GM23338 (cell line): ENCODE measurements at regions not wholly inside any gene's neighbourhood (a gene's known extent, or its start where the extent isn't known, plus 50 kb on each side); places are given as distances from the start of the nearest gene placed in this dataset.

Experiments used
- ATAC-seq: fragments of 200-7000 bp; cut with Tn5 transposase; 3 replicates; pipeline ENCODE4 v1.9.1; 2020
- DNase-seq: peaks from one replicate; pipeline ENCODE4 v3.0.0-alpha.2; 2015; ENCODE audit warnings: low spot score
- H2AFZ ChIP-seq: fragments of 200-600 bp; sonication (generic); 2 replicates; pipeline ENCODE4 v1.8.0; 2016; ENCODE audit warnings: antibody characterized with exemption, mild to moderate bottlenecking, moderate library complexity
- H3F3A ChIP-seq: fragments of 200-600 bp; sonication (generic); replicated peaks from 2 replicates; pipeline ENCODE4 v1.8.0; 2017; ENCODE audit warnings: antibody characterized with exemption, mixed run types, low read depth
- H3K27ac ChIP-seq: fragments of 200-600 bp; sonication (generic); 2 replicates; pipeline ENCODE4 v1.6.1; 2016; ENCODE audit warnings: low read depth
- H3K27me3 ChIP-seq: fragments of 200-600 bp; sonication (generic); 2 replicates; pipeline ENCODE4 v1.8.0; 2016; ENCODE audit warnings: mild to moderate bottlenecking, mixed run types, moderate library complexity; ENCODE audit not compliant: insufficient read depth
- H3K36me3 ChIP-seq: fragments of 200-600 bp; sonication (generic); 2 replicates; pipeline ENCODE4 v1.8.0; 2016; ENCODE audit warnings: mild to moderate bottlenecking; ENCODE audit not compliant: insufficient read depth
- H3K4me1 ChIP-seq: fragments of 200-600 bp; sonication (generic); 2 replicates; pipeline ENCODE4 v1.8.0; 2016; ENCODE audit warnings: mild to moderate bottlenecking, moderate library complexity; ENCODE audit not compliant: insufficient read depth
- H3K4me2 ChIP-seq: fragments of 200-600 bp; sonication (generic); 2 replicates; pipeline ENCODE4 v1.7.1; 2017; ENCODE audit warnings: mixed run types
- H3K4me3 ChIP-seq: fragments of 200-600 bp; sonication (generic); 2 replicates; pipeline ENCODE4 v1.6.1; 2016; ENCODE audit warnings: mixed run types
- H3K79me2 ChIP-seq: fragments of 200-600 bp; sonication (generic); replicated peaks from 2 replicates; pipeline ENCODE4 v1.8.0; 2017; ENCODE audit warnings: mild to moderate bottlenecking; ENCODE audit not compliant: insufficient read depth
- H3K9me2 ChIP-seq: fragments of 200-600 bp; sonication (generic); 2 replicates; pipeline ENCODE4 v1.8.0; 2017; ENCODE audit not compliant: insufficient read depth
- H4K20me1 ChIP-seq: fragments of 200-600 bp; sonication (generic); replicated peaks from 2 replicates; pipeline ENCODE4 v1.8.0; 2017; ENCODE audit warnings: mild to moderate bottlenecking; ENCODE audit not compliant: insufficient read depth
- H3K27ac Mint-ChIP-seq: 2 replicates; pipeline ENCODE4 v1.8.0; 2020; ENCODE audit warnings: inconsistent platforms, mild to moderate bottlenecking, moderate library complexity, mixed read lengths
- H3K27me3 Mint-ChIP-seq: 3 replicates; pipeline ENCODE4 v1.8.0; 2022; ENCODE audit warnings: low read depth, mild to moderate bottlenecking, moderate library complexity, mixed read lengths, inconsistent platforms; ENCODE audit not compliant: insufficient read depth, poor library complexity
- H3K36me3 Mint-ChIP-seq: 3 replicates; pipeline ENCODE4 v1.8.0; 2021; ENCODE audit warnings: low read depth, mild to moderate bottlenecking, inconsistent platforms, moderate library complexity, mixed read lengths
- H3K4me1 Mint-ChIP-seq: 3 replicates; pipeline ENCODE4 v1.8.0; 2020; ENCODE audit warnings: mild to moderate bottlenecking, inconsistent platforms, mixed read lengths
- H3K4me3 Mint-ChIP-seq: 3 replicates; pipeline ENCODE4 v1.8.0; 2021; ENCODE audit warnings: moderate library complexity, mild to moderate bottlenecking, inconsistent platforms, mixed read lengths
- H3K9me3 Mint-ChIP-seq: 3 replicates; pipeline ENCODE4 v1.8.0; 2020; ENCODE audit warnings: moderate library complexity, mild to moderate bottlenecking, inconsistent platforms, mixed read lengths
- CREB1 ChIP-seq: fragments of 250-450 bp; sonication (Bioruptor Pico); IDR thresholded peaks from 2 replicates; pipeline ENCODE4 v1.5.0; 2020; ENCODE audit warnings: low read depth, mild to moderate bottlenecking, moderate library complexity
- EZH2phosphoT487 ChIP-seq: fragments of 200-600 bp; sonication (generic); IDR thresholded peaks from one replicate; pipeline ENCODE4 v1.8.1; 2018; ENCODE audit warnings: antibody characterized with exemption; ENCODE audit not compliant: unreplicated experiment
- JUNB ChIP-seq: IDR thresholded peaks from one replicate; pipeline ENCODE4 v1.6.1; 2016; ENCODE audit warnings: antibody characterized with exemption; ENCODE audit not compliant: unreplicated experiment
- POLR2AphosphoS5 ChIP-seq: IDR thresholded peaks from 2 replicates; pipeline ENCODE4 v1.6.1; 2016; ENCODE audit warnings: antibody characterized with exemption, low read depth
- STAT1 ChIP-seq: IDR thresholded peaks from one replicate; pipeline ENCODE4 v1.6.1; 2016; ENCODE audit warnings: antibody characterized with exemption; ENCODE audit not compliant: unreplicated experiment
- ZNF114 ChIP-seq: fragments of 250-450 bp; sonication (Bioruptor Pico); IDR thresholded peaks from 2 replicates; pipeline ENCODE4 v1.5.0; 2020; ENCODE audit warnings: mild to moderate bottlenecking, moderate library complexity
- TF ChIP-seq, protein P1 (sequence below): fragments of 250-450 bp; sonication (Bioruptor Pico); IDR thresholded peaks from 2 replicates; pipeline ENCODE4 v1.5.0; 2020; ENCODE audit warnings: mild to moderate bottlenecking, moderate library complexity
- TF ChIP-seq, protein P2 (sequence below): IDR thresholded peaks from one replicate; pipeline ENCODE4 v1.6.1; 2018; ENCODE audit warnings: antibody characterized with exemption; ENCODE audit not compliant: unreplicated experiment

DNA sequence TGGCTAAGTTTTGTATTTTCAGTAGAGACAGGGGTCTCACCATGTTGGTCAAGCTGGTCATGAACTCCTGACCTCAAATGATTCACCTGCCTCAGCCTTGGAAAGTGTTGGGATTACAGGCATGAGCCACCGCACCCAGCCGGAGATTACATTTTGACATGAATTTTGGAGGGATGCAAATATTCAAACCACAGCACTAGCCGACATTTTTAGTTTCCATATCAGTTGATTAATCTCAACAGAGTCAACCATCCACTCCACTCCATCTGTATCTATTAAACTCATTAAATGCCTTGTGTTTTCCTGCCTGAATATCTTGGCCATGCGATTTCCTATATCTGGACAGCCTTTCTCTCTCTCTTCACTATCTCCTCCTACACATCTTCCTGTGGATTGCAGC is 64.1 kb upstream of the PDGFRA start (continued):
- TF ChIP-seq ZNF114 (CRISPR knock-in tag) (no peak), JUNB (no peak), STAT1 (no peak), CREB1 (CRISPR knock-in tag) (no peak), POLR2AphosphoS5 (no peak)
- TF ChIP-seq, protein P1, sequence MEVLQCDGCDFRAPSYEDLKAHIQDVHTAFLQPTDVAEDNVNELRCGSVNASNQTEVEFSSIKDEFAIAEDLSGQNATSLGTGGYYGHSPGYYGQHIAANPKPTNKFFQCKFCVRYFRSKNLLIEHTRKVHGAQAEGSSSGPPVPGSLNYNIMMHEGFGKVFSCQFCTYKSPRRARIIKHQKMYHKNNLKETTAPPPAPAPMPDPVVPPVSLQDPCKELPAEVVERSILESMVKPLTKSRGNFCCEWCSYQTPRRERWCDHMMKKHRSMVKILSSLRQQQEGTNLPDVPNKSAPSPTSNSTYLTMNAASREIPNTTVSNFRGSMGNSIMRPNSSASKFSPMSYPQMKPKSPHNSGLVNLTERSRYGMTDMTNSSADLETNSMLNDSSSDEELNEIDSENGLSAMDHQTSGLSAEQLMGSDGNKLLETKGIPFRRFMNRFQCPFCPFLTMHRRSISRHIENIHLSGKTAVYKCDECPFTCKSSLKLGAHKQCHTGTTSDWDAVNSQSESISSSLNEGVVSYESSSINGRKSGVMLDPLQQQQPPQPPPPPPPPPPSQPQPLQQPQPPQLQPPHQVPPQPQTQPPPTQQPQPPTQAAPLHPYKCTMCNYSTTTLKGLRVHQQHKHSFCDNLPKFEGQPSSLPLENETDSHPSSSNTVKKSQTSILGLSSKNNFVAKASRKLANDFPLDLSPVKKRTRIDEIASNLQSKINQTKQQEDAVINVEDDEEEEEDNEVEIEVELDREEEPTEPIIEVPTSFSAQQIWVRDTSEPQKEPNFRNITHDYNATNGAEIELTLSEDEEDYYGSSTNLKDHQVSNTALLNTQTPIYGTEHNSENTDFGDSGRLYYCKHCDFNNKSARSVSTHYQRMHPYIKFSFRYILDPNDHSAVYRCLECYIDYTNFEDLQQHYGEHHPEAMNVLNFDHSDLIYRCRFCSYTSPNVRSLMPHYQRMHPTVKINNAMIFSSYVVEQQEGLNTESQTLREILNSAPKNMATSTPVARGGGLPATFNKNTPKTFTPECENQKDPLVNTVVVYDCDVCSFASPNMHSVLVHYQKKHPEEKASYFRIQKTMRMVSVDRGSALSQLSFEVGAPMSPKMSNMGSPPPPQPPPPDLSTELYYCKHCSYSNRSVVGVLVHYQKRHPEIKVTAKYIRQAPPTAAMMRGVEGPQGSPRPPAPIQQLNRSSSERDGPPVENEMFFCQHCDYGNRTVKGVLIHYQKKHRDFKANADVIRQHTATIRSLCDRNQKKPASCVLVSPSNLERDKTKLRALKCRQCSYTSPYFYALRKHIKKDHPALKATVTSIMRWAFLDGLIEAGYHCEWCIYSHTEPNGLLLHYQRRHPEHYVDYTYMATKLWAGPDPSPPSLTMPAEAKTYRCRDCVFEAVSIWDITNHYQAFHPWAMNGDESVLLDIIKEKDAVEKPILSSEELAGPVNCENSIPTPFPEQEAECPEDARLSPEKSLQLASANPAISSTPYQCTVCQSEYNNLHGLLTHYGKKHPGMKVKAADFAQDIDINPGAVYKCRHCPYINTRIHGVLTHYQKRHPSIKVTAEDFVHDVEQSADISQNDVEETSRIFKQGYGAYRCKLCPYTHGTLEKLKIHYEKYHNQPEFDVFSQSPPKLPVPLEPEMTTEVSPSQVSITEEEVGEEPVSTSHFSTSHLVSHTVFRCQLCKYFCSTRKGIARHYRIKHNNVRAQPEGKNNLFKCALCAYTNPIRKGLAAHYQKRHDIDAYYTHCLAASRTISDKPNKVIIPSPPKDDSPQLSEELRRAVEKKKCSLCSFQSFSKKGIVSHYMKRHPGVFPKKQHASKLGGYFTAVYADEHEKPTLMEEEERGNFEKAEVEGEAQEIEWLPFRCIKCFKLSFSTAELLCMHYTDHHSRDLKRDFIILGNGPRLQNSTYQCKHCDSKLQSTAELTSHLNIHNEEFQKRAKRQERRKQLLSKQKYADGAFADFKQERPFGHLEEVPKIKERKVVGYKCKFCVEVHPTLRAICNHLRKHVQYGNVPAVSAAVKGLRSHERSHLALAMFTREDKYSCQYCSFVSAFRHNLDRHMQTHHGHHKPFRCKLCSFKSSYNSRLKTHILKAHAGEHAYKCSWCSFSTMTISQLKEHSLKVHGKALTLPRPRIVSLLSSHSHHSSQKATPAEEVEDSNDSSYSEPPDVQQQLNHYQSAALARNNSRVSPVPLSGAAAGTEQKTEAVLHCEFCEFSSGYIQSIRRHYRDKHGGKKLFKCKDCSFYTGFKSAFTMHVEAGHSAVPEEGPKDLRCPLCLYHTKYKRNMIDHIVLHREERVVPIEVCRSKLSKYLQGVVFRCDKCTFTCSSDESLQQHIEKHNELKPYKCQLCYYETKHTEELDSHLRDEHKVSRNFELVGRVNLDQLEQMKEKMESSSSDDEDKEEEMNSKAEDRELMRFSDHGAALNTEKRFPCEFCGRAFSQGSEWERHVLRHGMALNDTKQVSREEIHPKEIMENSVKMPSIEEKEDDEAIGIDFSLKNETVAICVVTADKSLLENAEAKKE (CRISPR knock-in tag): no peak

DNA sequence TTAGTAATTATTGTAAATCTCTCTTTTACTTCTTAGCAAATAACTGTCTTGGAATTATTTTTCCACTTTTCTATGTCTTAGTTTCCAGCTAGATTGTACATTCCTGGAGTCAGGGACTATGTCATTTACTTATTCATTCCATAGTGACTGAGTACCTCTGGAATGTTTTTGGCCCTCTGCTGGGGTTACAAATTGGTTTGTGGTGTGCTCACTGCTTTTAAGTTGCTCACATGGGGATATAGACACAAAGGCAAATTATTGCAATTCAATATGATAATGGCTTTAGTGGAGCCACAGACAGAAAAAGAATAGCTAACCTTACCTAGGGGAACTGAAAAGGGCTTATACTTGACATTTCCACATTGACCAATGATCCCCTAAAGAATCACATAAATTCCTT is 63.7 kb upstream of the PDGFRA start:
- ATAC-seq (no peak), DNase-seq (no peak)
- H4K20me1 ChIP-seq: no peaks in the 10 kb centered on the region
- no peaks in the 10 kb centered on the region for H3K4me1 ChIP-seq
- H3K4me3 Mint-ChIP-seq: no peak overlapping the region
- H3K27ac ChIP-seq: no peak overlapping the region
- no peaks in the 10 kb centered on the region for H3K9me2 ChIP-seq
- H3K36me3 Mint-ChIP-seq: no peaks in the 10 kb centered on the region
- no peaks in the 10 kb centered on the region for H3K27me3 ChIP-seq
- no peaks in the 10 kb centered on the region for H3F3A ChIP-seq
- H3K27me3 Mint-ChIP-seq: peaks cover 4% of the 10 kb centered on the region
- no peaks in the 10 kb centered on the region for H3K9me3 Mint-ChIP-seq
- H3K79me2 ChIP-seq: no peaks in the 10 kb centered on the region
- H2AFZ ChIP-seq: no peak overlapping the region
- no peak overlapping the region for H3K4me2 ChIP-seq
- H3K4me1 Mint-ChIP-seq: no peaks in the 10 kb centered on the region
- TF ChIP-seq ZNF114 (CRISPR knock-in tag): no peak
- TF ChIP-seq POLR2AphosphoS5: no peak
- no peak for TF ChIP-seq JUNB
- no peak for TF ChIP-seq STAT1
- TF ChIP-seq EZH2phosphoT487: no peak
- TF ChIP-seq, protein P2, sequence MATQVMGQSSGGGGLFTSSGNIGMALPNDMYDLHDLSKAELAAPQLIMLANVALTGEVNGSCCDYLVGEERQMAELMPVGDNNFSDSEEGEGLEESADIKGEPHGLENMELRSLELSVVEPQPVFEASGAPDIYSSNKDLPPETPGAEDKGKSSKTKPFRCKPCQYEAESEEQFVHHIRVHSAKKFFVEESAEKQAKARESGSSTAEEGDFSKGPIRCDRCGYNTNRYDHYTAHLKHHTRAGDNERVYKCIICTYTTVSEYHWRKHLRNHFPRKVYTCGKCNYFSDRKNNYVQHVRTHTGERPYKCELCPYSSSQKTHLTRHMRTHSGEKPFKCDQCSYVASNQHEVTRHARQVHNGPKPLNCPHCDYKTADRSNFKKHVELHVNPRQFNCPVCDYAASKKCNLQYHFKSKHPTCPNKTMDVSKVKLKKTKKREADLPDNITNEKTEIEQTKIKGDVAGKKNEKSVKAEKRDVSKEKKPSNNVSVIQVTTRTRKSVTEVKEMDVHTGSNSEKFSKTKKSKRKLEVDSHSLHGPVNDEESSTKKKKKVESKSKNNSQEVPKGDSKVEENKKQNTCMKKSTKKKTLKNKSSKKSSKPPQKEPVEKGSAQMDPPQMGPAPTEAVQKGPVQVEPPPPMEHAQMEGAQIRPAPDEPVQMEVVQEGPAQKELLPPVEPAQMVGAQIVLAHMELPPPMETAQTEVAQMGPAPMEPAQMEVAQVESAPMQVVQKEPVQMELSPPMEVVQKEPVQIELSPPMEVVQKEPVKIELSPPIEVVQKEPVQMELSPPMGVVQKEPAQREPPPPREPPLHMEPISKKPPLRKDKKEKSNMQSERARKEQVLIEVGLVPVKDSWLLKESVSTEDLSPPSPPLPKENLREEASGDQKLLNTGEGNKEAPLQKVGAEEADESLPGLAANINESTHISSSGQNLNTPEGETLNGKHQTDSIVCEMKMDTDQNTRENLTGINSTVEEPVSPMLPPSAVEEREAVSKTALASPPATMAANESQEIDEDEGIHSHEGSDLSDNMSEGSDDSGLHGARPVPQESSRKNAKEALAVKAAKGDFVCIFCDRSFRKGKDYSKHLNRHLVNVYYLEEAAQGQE: no peak
- no peak overlapping the region for H3K27ac Mint-ChIP-seq
- 0 out of 2 replicates have a peak, but pooled peaks cover under 1% of the 10 kb centered on the region for H3K36me3 ChIP-seq
- no peak overlapping the region for H3K4me3 ChIP-seq
